H9 (cell line): ENCODE measurements at regions not wholly inside any gene's neighbourhood (a gene's known extent, or its start where the extent isn't known, plus 50 kb on each side); places are given as distances from the start of the nearest gene placed in this dataset.

Source experiments
- DNase-seq: peaks from one replicate; pipeline ENCODE4 v3.0.0-alpha.2; 2017
- H2AFZ ChIP-seq: one replicate; pipeline ENCODE4 v1.6.1; 2013; ENCODE audit warnings: mild to moderate bottlenecking, low read length, control low read depth, moderate library complexity
- H2AK5ac ChIP-seq: 2 replicates; pipeline ENCODE4 v1.6.1; 2013; ENCODE audit warnings: low read length, control low read depth, mixed read lengths; ENCODE audit not compliant: insufficient read length
- H2BK120ac ChIP-seq: one replicate; pipeline ENCODE4 v1.6.1; 2013; ENCODE audit warnings: low read depth, mild to moderate bottlenecking, low read length, control low read depth, inconsistent platforms; ENCODE audit not compliant: poor library complexity, severe bottlenecking
- H2BK12ac ChIP-seq: 2 replicates; pipeline ENCODE4 v1.6.1; 2013; ENCODE audit warnings: low read length, control low read depth, mixed read lengths, low read depth; ENCODE audit not compliant: insufficient read length
- H2BK15ac ChIP-seq: 2 replicates; pipeline ENCODE4 v1.6.1; 2013; ENCODE audit warnings: low read depth, low read length, control low read depth
- H2BK20ac ChIP-seq: one replicate; pipeline ENCODE4 v1.6.1; 2013; ENCODE audit warnings: low read depth, mild to moderate bottlenecking, low read length, control low read depth, inconsistent platforms; ENCODE audit not compliant: poor library complexity, severe bottlenecking
- H2BK5ac ChIP-seq: 2 replicates; pipeline ENCODE4 v1.6.1; 2013; ENCODE audit warnings: low read length, control low read depth, mixed read lengths; ENCODE audit not compliant: insufficient read length
- H3K14ac ChIP-seq: 2 replicates; pipeline ENCODE4 v1.6.1; 2013; ENCODE audit warnings: low read length, control low read depth; ENCODE audit not compliant: insufficient read depth
- H3K18ac ChIP-seq: 2 replicates; pipeline ENCODE4 v1.6.1; 2013; ENCODE audit warnings: low read depth, mild to moderate bottlenecking, mixed read lengths, low read length, control low read depth; ENCODE audit not compliant: insufficient read length
- H3K23ac ChIP-seq: 2 replicates; pipeline ENCODE4 v1.6.1; 2013; ENCODE audit warnings: low read length, control low read depth, mixed read lengths, low read depth; ENCODE audit not compliant: insufficient read length
- H3K23me2 ChIP-seq: 2 replicates; pipeline ENCODE4 v1.6.1; 2013; ENCODE audit warnings: low read depth, mild to moderate bottlenecking, mixed read lengths, low read length, control low read depth; ENCODE audit not compliant: insufficient read length, poor library complexity, severe bottlenecking
- H3K27ac ChIP-seq: 2 replicates; pipeline ENCODE4 v1.5.1; 2013; ENCODE audit warnings: low read length, control low read depth, mixed read lengths, low read depth; ENCODE audit not compliant: insufficient read length
- H3K27me3 ChIP-seq: 2 replicates; pipeline ENCODE4 v1.6.1; 2013; ENCODE audit warnings: low read length, control low read depth, inconsistent platforms; ENCODE audit not compliant: insufficient read depth
- H3K4ac ChIP-seq: 2 replicates; pipeline ENCODE4 v1.6.1; 2013; ENCODE audit warnings: low read depth, mild to moderate bottlenecking, control low read depth, inconsistent platforms, low read length, moderate library complexity
- H3K4me1 ChIP-seq: 2 replicates; pipeline ENCODE4 v1.6.1; 2013; ENCODE audit warnings: low read length, control low read depth, inconsistent platforms; ENCODE audit not compliant: insufficient read depth
- H3K4me2 ChIP-seq: 2 replicates; pipeline ENCODE4 v1.6.1; 2013; ENCODE audit warnings: low read length, control low read depth, mixed read lengths; ENCODE audit not compliant: insufficient read length, insufficient read depth
- H3K56ac ChIP-seq: 2 replicates; pipeline ENCODE4 v1.6.1; 2013; ENCODE audit warnings: low read depth, mild to moderate bottlenecking, mixed read lengths, low read length, control low read depth; ENCODE audit not compliant: insufficient read length
- H3K79me1 ChIP-seq: 2 replicates; pipeline ENCODE4 v1.6.1; 2013; ENCODE audit warnings: low read depth, mild to moderate bottlenecking, moderate library complexity, low read length, control low read depth, inconsistent platforms; ENCODE audit not compliant: insufficient read depth, poor library complexity, severe bottlenecking
- H3K79me2 ChIP-seq: 2 replicates; pipeline ENCODE4 v1.6.1; 2013; ENCODE audit warnings: low read length, control low read depth, inconsistent platforms; ENCODE audit not compliant: insufficient read depth
- H3K9ac ChIP-seq: 2 replicates; pipeline ENCODE4 v1.6.1; 2013; ENCODE audit warnings: low read length, control low read depth, mixed read lengths; ENCODE audit not compliant: insufficient read length; ENCODE audit errors: extremely low read depth
- H3K9me3 ChIP-seq: one replicate; pipeline ENCODE4 v1.6.1; 2013; ENCODE audit warnings: low read depth, low read length, inconsistent platforms; ENCODE audit not compliant: control insufficient read depth
- H3T11ph ChIP-seq: one replicate; pipeline ENCODE4 v1.6.1; 2013; ENCODE audit warnings: mild to moderate bottlenecking, low read length, control low read depth, inconsistent platforms
- H4K20me1 ChIP-seq: one replicate; pipeline ENCODE4 v1.6.1; 2013; ENCODE audit not compliant: control insufficient read depth, insufficient read length, insufficient read depth
- H4K5ac ChIP-seq: 2 replicates; pipeline ENCODE4 v1.6.1; 2013; ENCODE audit warnings: low read depth, mild to moderate bottlenecking, mixed read lengths, low read length, control low read depth; ENCODE audit not compliant: insufficient read length
- H4K8ac ChIP-seq: replicated peaks from 2 replicates; pipeline ENCODE4 v1.6.1; 2013; ENCODE audit warnings: low read length, control low read depth, mixed read lengths, low read depth; ENCODE audit not compliant: insufficient read length
- H4K91ac ChIP-seq: 2 replicates; pipeline ENCODE4 v1.6.1; 2013; ENCODE audit warnings: low read depth, mild to moderate bottlenecking, moderate library complexity, mixed read lengths, low read length, control low read depth; ENCODE audit not compliant: insufficient read length
- H3K27ac Mint-ChIP-seq, 3 experiments: 2 replicates in 2 of 3; 3 replicates in 1 of 3; pipeline ENCODE4 v1.8.0; 2020 to 2021; ENCODE audit warnings: mixed read lengths in 3 of 3, mild to moderate bottlenecking in 1 of 3, moderate library complexity in 1 of 3
- H3K27me3 Mint-ChIP-seq: 2 replicates; pipeline ENCODE4 v1.8.0; 2021; ENCODE audit warnings: low read depth, mild to moderate bottlenecking, moderate library complexity, mixed read lengths
- H3K36me3 Mint-ChIP-seq, 3 experiments: 2 replicates in 2 of 3; 3 replicates in 1 of 3; pipeline ENCODE4 v1.8.0; 2020 to 2021; ENCODE audit warnings: low read depth in 3 of 3, mixed read lengths in 3 of 3; ENCODE audit not compliant: insufficient read depth in 1 of 3
- H3K4me1 Mint-ChIP-seq, 2 experiments: 2 replicates each; pipeline ENCODE4 v1.8.0; 2020; ENCODE audit warnings: mixed read lengths in 2 of 2
- H3K4me3 Mint-ChIP-seq, 2 experiments: 2 replicates in 1 of 2; 3 replicates in 1 of 2; pipeline ENCODE4 v1.8.0; 2020 to 2021; ENCODE audit warnings: mild to moderate bottlenecking in 2 of 2, mixed read lengths in 2 of 2, moderate library complexity in 1 of 2
- H3K9me3 Mint-ChIP-seq, 2 experiments: 2 replicates in 1 of 2; 3 replicates in 1 of 2; pipeline ENCODE4 v1.8.0; 2020; ENCODE audit warnings: mild to moderate bottlenecking in 2 of 2, mixed read lengths in 2 of 2, moderate library complexity in 1 of 2
- WGBS: extraction: QIAGEN DNeasy Blood & Tissue Kit; methylation state at CpG from one replicate; pipeline ENCODE4 v1.1.7; 2013; ENCODE audit warnings: missing lambda C conversion rate, low lambda C conversion rate, mixed read lengths; ENCODE audit not compliant: insufficient read length; ENCODE audit errors: extremely low coverage; 5-methylcytosine and 5-hydroxymethylcytosine counted together
- TF ChIP-seq, protein P1 (sequence below): fragments of 200-600 bp; sonication (generic); conservative IDR thresholded peaks from 3 replicates; pipeline ENCODE4 v1.8.0; 2021; ENCODE audit warnings: antibody characterized with exemption, mild to moderate bottlenecking

DNA sequence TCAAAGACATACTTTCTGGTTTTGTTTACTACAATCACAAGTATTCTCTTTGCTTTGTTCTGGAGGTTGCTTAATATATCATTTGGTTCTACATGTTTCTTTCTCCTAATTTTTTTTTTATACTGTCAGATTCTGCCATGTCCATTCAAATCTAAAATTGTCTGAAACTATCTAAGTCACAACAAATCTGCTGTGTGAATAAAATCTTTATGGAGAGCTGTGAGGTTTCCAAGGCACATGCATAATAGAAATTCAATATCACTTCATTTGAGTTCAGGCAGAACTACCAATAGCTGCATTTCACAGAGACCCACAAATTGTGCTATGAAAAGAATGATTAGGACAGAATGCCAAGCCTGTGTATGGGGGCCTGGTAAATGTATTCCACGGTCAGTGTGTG lies 346.9 kb upstream of the ARRDC3 start:
- no peaks in the 10 kb centered on the region for H3K23me2 ChIP-seq
- H3T11ph ChIP-seq, result no peak overlapping the region
- H3K27ac ChIP-seq, result no peak overlapping the region
- H3K9me3 ChIP-seq, result no peaks in the 10 kb centered on the region
- H3K27me3 ChIP-seq, result no peaks in the 10 kb centered on the region
- Mint-ChIP-seq H3K27ac (no peak overlapping the region), H3K4me3 (no peak overlapping the region), H3K9me3 (no peaks in the 10 kb centered on the region), H3K36me3 (no peaks in the 10 kb centered on the region; a peak in 1 of 7 replicates), H3K4me1 (peaks cover 28 to 29% of the 10 kb centered on the region in 2 experiments), H3K27me3 (no peaks in the 10 kb centered on the region)
- H3K4ac ChIP-seq, result no peak overlapping the region
- no peak overlapping the region for H3K56ac ChIP-seq
- H4K5ac ChIP-seq, result no peak overlapping the region
- no CpG with 5 or more reads among the region's 1 CpG for WGBS
- no peak overlapping the region for H2AK5ac ChIP-seq
- H4K91ac ChIP-seq, result no peak overlapping the region
- TF ChIP-seq, protein P1, sequence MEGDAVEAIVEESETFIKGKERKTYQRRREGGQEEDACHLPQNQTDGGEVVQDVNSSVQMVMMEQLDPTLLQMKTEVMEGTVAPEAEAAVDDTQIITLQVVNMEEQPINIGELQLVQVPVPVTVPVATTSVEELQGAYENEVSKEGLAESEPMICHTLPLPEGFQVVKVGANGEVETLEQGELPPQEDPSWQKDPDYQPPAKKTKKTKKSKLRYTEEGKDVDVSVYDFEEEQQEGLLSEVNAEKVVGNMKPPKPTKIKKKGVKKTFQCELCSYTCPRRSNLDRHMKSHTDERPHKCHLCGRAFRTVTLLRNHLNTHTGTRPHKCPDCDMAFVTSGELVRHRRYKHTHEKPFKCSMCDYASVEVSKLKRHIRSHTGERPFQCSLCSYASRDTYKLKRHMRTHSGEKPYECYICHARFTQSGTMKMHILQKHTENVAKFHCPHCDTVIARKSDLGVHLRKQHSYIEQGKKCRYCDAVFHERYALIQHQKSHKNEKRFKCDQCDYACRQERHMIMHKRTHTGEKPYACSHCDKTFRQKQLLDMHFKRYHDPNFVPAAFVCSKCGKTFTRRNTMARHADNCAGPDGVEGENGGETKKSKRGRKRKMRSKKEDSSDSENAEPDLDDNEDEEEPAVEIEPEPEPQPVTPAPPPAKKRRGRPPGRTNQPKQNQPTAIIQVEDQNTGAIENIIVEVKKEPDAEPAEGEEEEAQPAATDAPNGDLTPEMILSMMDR, result no peak
- no peaks in the 10 kb centered on the region for H3K79me1 ChIP-seq
- H3K14ac ChIP-seq, result no peak overlapping the region
- no peak overlapping the region for H2BK15ac ChIP-seq
- no peak overlapping the region for H4K8ac ChIP-seq
- H2BK12ac ChIP-seq, result no peak overlapping the region
- no peak overlapping the region for H3K4me2 ChIP-seq
- H3K79me2 ChIP-seq, result no peaks in the 10 kb centered on the region
- no peak overlapping the region for H2BK120ac ChIP-seq
- no peak for DNase-seq
- no peaks in the 10 kb centered on the region for H4K20me1 ChIP-seq
- H3K23ac ChIP-seq, result no peak overlapping the region
- no peak overlapping the region for H3K18ac ChIP-seq
- no peak overlapping the region for H2AFZ ChIP-seq
- H3K4me1 ChIP-seq, result peaks cover 8% of the 10 kb centered on the region; the same call in 1 of the 2 replicates
- H3K9ac ChIP-seq, result no peak overlapping the region
- no peak overlapping the region for H2BK5ac ChIP-seq
- no peak overlapping the region for H2BK20ac ChIP-seq
